Thyroid gland (tissue), 4 donors: ENCODE measurements at regions not wholly inside any gene's neighbourhood (a gene's known extent, or its start where the extent isn't known, plus 50 kb on each side); places are given as distances from the start of the nearest gene placed in this dataset.

Experiments used
- DNase-seq, 2 donors: peaks; one replicate each; pipeline ENCODE4 v3.0.0-alpha.2; 2019
- H3K27ac ChIP-seq, 3 donors: fragments of 200-600 bp; sonication (generic); 1 replicate in 2 of 3; 2 replicates in 1 of 3; pipeline ENCODE4 v1.5.1; 2016 to 2019; ENCODE audit warnings: mild to moderate bottlenecking in 1 of 3, moderate library complexity in 1 of 3
- H3K27me3 ChIP-seq: fragments of 200-600 bp; sonication (generic); one replicate; pipeline ENCODE4 v1.5.1; 2019
- H3K36me3 ChIP-seq, 2 donors: fragments of 200-600 bp; sonication (generic); one replicate each; pipeline ENCODE4 v1.5.1; 2016 to 2019
- H3K4me1 ChIP-seq, 2 donors: fragments of 200-600 bp; sonication (generic); one replicate each; pipeline ENCODE4 v1.5.1; 2017 to 2019
- H3K4me3 ChIP-seq, 3 donors: fragments of 200-600 bp; sonication (generic); replicated peaks in 1 of 3; 1 replicate in 2 of 3; 2 replicates in 1 of 3; pipeline ENCODE4 v1.5.1; 2016; ENCODE audit warnings: mild to moderate bottlenecking in 1 of 3
- H3K9me3 ChIP-seq: fragments of 200-600 bp; sonication (generic); one replicate; pipeline ENCODE4 v1.5.1; 2017
- CTCF ChIP-seq, 6 experiments: fragments of 200-600 bp in 3 of 6; fragments of 450-650 bp in 3 of 6; sonication (generic) in 3 of 6; IDR thresholded peaks; one replicate each; pipeline ENCODE4 v1.5.1; 2016 to 2019; ENCODE audit warnings: antibody characterized with exemption in 6 of 6, mild to moderate bottlenecking in 2 of 6, inconsistent platforms in 1 of 6, moderate library complexity in 1 of 6
- POLR2A ChIP-seq, 2 donors: fragments of 450-650 bp; IDR thresholded peaks; one replicate each; pipeline ENCODE4 v1.6.1; 2017; ENCODE audit warnings: antibody characterized with exemption in 2 of 2, mild to moderate bottlenecking in 2 of 2, moderate library complexity in 1 of 2
- WGBS, 2 donors: methylation state at CpG; one replicate each; pipeline ENCODE4 v1.1.5; 2017; 5-methylcytosine and 5-hydroxymethylcytosine counted together
- intact Hi-C: fragments of 100-400 bp; cut with DNase I; formaldehyde crosslinking; loops from one replicate; pipeline ENCODE4 v1.15.1; 2023

GRCh38 chr9:124205686-124206352, 51.9 kb upstream of the NEK6 start:
- Histone ChIP-seq H3K27ac (no peak overlapping the region), H3K36me3 (no peaks in the 10 kb centered on the region), H3K27me3 (no peaks in the 10 kb centered on the region), H3K4me3 (no peak overlapping the region), H3K9me3 (no peaks in the 10 kb centered on the region), H3K4me1 (no peaks in the 10 kb centered on the region)
- intact Hi-C loops = no loop called here
- no peak for DNase-seq
- TF ChIP-seq POLR2A (IDR thresholded peaks at IDR 0.05) (no peak), CTCF (IDR thresholded peaks at IDR 0.05) (no peak)
- 68 to 80% methylated on average over 2 of the region's 2 CpGs for WGBS, 2 donors

GRCh38 chr9:124206391-124206790, 51.4 kb upstream of the NEK6 start:
- WGBS, 2 donors = 76% methylated on average over 2 of the region's 2 CpGs
- TF ChIP-seq CTCF (IDR thresholded peaks at IDR 0.05) = no peak
- no peak for TF ChIP-seq POLR2A (IDR thresholded peaks at IDR 0.05)

More at GRCh38 chr9:124206391-124206790, 51.4 kb upstream of the NEK6 start:
- DNase-seq = no peak
- H3K4me1 ChIP-seq = no peaks in the 10 kb centered on the region
- H3K4me3 ChIP-seq = no peak overlapping the region
- H3K27ac ChIP-seq = no peak overlapping the region
- no peaks in the 10 kb centered on the region for H3K9me3 ChIP-seq
- H3K27me3 ChIP-seq = no peaks in the 10 kb centered on the region
- no peaks in the 10 kb centered on the region for H3K36me3 ChIP-seq
- intact Hi-C loops = no loop called here
